ENCODE measurements at regions not wholly inside any gene's neighbourhood (a gene's known extent, or its start where the extent isn't known, plus 50 kb on each side); places are given as distances from the start of the nearest gene placed in this dataset.

DNA sequence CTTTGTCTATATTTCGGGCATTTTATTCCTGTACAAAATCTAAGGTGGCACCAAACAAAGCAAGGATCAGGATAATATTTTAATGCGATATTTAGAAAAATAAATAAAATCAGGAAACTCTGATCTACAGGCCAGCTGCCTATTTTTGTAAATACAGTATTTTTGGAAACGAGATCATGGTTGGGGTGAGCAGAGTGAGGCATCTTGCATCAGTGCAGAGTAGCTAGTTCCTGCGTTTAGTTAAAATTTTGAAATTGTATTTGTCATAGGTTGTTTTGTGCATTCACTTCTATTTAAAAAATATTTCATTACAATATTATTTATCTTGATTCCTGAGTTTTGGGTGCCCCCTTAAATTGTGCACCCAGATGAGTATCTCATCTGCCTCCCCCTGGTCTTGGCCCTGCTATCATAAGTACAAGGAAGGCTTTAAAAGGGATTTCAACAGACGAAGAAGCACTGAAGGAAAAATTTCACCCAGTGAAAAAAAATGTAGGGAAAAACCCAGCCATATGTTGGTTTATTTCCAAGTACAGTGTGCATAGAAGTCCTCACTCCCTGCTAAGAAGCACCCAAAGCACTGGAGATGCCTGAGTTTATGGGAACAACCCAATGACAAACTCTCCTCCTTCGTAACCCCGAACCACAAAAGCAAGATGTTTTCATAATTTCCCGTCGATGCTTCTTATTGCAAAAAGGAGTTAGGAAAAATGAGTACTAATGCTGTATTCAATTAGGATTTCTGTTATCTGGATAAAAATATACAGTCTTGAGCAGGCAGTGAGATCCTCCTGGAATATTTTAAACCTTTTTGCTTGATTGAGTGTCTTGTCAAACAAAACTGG, 304.7 kb upstream of the CLINT1 start:
- BruUV-seq (replicated peaks), result no TSS peak
- WGBS (ENCODE audit: low lambda C conversion rate), result 30% methylated on average over 9 of the region's 9 CpGs
- Histone ChIP-seq H3K4me3 (replicated peaks in 1 of 3; ENCODE audit: insufficient read depth in 1 of 3, low read depth in 2 of 3, low read length in 3 of 3) (no peak overlapping the region), H3K27me3 (ENCODE audit: control insufficient read depth in 1 of 2, insufficient read depth in 2 of 2, low read length in 2 of 2) (peaks cover 0 to 7% of the 10 kb centered on the region in 2 experiments; a peak in 2 of 5 replicates), H3K9ac (ENCODE audit: insufficient read depth, low read depth, low read length) (no peak overlapping the region), H3K4me2 (ENCODE audit: low read depth, low read length) (no peak overlapping the region), H3K36me3 (replicated peaks in 1 of 2; ENCODE audit: control insufficient read depth in 1 of 2, insufficient read depth in 2 of 2, low read length in 2 of 2) (no peaks in the 10 kb centered on the region), H3K4me1 (ENCODE audit: insufficient read depth, low read length) (no peaks in the 10 kb centered on the region), H2AFZ (ENCODE audit: low read length) (no peak overlapping the region), H3K9me3 (ENCODE audit: low read length) (no peaks in the 10 kb centered on the region), H3K27ac (ENCODE audit: extremely low read length, insufficient read depth, low read length) (no peak overlapping the region), H4K20me1 (ENCODE audit: insufficient read depth, low read length) (no peaks in the 10 kb centered on the region), H3K79me2 (ENCODE audit: insufficient read depth, low read length) (no peaks in the 10 kb centered on the region)
- no peak for FAIRE-seq
- no peak for ATAC-seq
- in situ Hi-C loops (cut with HindIII; ENCODE audit: extremely low pct_ligation_motif_present, low pct_unique_long_range_greater_than_20kb) (no loop called here), intact Hi-C loops (cut with micrococcal nuclease; ENCODE audit: unreplicated experiment) (no loop called here)
- ChIA-PET CTCF (ENCODE audit: low intra/inter-chr PET ratio, low total read pairs) (no interaction called here), POLR2A (no interaction called here)
- DNase-seq (ENCODE audit: low spot score), result no peak
- no peak for TF ChIP-seq ZNF572 (CRISPR knock-in tag; IDR thresholded peaks at IDR 0.05)
- no peak for TF ChIP-seq PAF1 (CRISPR knock-in tag; IDR thresholded peaks at IDR 0.05)
- no peak for TF ChIP-seq ZNF839 (CRISPR knock-in tag; IDR thresholded peaks at IDR 0.05; ENCODE audit: borderline replicate concordance)
- no peak for TF ChIP-seq ZNF879 (CRISPR knock-in tag; IDR thresholded peaks at IDR 0.05)
- TF ChIP-seq, protein P1, sequence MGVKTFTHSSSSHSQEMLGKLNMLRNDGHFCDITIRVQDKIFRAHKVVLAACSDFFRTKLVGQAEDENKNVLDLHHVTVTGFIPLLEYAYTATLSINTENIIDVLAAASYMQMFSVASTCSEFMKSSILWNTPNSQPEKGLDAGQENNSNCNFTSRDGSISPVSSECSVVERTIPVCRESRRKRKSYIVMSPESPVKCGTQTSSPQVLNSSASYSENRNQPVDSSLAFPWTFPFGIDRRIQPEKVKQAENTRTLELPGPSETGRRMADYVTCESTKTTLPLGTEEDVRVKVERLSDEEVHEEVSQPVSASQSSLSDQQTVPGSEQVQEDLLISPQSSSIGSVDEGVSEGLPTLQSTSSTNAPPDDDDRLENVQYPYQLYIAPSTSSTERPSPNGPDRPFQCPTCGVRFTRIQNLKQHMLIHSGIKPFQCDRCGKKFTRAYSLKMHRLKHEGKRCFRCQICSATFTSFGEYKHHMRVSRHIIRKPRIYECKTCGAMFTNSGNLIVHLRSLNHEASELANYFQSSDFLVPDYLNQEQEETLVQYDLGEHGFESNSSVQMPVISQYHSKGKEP (CRISPR knock-in tag; IDR thresholded peaks at IDR 0.05), result no peak
- TF ChIP-seq ZNF776 (CRISPR knock-in tag; IDR thresholded peaks at IDR 0.05), result no peak
- no peak for TF ChIP-seq FOXK1 (CRISPR knock-in tag; IDR thresholded peaks at IDR 0.05; ENCODE audit: borderline replicate concordance, low read depth)
- TF ChIP-seq CHD4 (IDR thresholded peaks at IDR 0.05; ENCODE audit: borderline replicate concordance, low read length), result no peak
- TF ChIP-seq HOXA9 (CRISPR knock-in tag; IDR thresholded peaks at IDR 0.05; ENCODE audit: borderline replicate concordance), result no peak
- TF ChIP-seq, protein P2, sequence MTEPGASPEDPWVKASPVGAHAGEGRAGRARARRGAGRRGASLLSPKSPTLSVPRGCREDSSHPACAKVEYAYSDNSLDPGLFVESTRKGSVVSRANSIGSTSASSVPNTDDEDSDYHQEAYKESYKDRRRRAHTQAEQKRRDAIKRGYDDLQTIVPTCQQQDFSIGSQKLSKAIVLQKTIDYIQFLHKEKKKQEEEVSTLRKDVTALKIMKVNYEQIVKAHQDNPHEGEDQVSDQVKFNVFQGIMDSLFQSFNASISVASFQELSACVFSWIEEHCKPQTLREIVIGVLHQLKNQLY (CRISPR knock-in tag; IDR thresholded peaks at IDR 0.05), result no peak
- no peak for TF ChIP-seq KDM5B (CRISPR knock-in tag; IDR thresholded peaks at IDR 0.05; ENCODE audit: borderline replicate concordance)
- TF ChIP-seq POLR2A (IDR thresholded peaks at IDR 0.05; ENCODE audit: insufficient read depth in 1 of 2, low read depth in 2 of 2, low read length in 2 of 2), result no peak
- TF ChIP-seq, protein P3, sequence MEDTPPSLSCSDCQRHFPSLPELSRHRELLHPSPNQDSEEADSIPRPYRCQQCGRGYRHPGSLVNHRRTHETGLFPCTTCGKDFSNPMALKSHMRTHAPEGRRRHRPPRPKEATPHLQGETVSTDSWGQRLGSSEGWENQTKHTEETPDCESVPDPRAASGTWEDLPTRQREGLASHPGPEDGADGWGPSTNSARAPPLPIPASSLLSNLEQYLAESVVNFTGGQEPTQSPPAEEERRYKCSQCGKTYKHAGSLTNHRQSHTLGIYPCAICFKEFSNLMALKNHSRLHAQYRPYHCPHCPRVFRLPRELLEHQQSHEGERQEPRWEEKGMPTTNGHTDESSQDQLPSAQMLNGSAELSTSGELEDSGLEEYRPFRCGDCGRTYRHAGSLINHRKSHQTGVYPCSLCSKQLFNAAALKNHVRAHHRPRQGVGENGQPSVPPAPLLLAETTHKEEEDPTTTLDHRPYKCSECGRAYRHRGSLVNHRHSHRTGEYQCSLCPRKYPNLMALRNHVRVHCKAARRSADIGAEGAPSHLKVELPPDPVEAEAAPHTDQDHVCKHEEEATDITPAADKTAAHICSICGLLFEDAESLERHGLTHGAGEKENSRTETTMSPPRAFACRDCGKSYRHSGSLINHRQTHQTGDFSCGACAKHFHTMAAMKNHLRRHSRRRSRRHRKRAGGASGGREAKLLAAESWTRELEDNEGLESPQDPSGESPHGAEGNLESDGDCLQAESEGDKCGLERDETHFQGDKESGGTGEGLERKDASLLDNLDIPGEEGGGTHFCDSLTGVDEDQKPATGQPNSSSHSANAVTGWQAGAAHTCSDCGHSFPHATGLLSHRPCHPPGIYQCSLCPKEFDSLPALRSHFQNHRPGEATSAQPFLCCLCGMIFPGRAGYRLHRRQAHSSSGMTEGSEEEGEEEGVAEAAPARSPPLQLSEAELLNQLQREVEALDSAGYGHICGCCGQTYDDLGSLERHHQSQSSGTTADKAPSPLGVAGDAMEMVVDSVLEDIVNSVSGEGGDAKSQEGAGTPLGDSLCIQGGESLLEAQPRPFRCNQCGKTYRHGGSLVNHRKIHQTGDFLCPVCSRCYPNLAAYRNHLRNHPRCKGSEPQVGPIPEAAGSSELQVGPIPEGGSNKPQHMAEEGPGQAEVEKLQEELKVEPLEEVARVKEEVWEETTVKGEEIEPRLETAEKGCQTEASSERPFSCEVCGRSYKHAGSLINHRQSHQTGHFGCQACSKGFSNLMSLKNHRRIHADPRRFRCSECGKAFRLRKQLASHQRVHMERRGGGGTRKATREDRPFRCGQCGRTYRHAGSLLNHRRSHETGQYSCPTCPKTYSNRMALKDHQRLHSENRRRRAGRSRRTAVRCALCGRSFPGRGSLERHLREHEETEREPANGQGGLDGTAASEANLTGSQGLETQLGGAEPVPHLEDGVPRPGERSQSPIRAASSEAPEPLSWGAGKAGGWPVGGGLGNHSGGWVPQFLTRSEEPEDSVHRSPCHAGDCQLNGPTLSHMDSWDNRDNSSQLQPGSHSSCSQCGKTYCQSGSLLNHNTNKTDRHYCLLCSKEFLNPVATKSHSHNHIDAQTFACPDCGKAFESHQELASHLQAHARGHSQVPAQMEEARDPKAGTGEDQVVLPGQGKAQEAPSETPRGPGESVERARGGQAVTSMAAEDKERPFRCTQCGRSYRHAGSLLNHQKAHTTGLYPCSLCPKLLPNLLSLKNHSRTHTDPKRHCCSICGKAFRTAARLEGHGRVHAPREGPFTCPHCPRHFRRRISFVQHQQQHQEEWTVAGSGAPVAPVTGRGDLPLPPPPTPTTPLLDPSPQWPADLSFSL (CRISPR knock-in tag; IDR thresholded peaks at IDR 0.05), result no peak
- TF ChIP-seq NFKBIZ (CRISPR knock-in tag; IDR thresholded peaks at IDR 0.05), result no peak
- no peak for TF ChIP-seq ZNF607 (CRISPR knock-in tag; IDR thresholded peaks at IDR 0.05; ENCODE audit: borderline replicate concordance)
- no peak for TF ChIP-seq ZZZ3 (CRISPR knock-in tag; IDR thresholded peaks at IDR 0.05; ENCODE audit: borderline replicate concordance)
- TF ChIP-seq ZNF570 (CRISPR knock-in tag; IDR thresholded peaks at IDR 0.05; ENCODE audit: borderline replicate concordance), result no peak
